Ovary (tissue), 7 donors: ENCODE measurements at regions not wholly inside any gene's neighbourhood (a gene's known extent, or its start where the extent isn't known, plus 50 kb on each side); places are given as distances from the start of the nearest gene placed in this dataset.

Experiments
- DNase-seq, 5 donors: peaks; one replicate each; pipeline ENCODE4 v3.0.0-alpha.2; 2019 to 2020
- H3K27ac ChIP-seq, 2 donors: fragments of 200-600 bp; one replicate each; pipeline versions ENCODE4 v1.5.1 to v1.8.0; 2019 to 2022
- H3K27me3 ChIP-seq: fragments of 200-600 bp; one replicate; pipeline ENCODE4 v1.8.0; 2022
- H3K36me3 ChIP-seq: fragments of 200-600 bp; sonication (generic); one replicate; pipeline ENCODE4 v1.5.1; 2019
- H3K4me1 ChIP-seq: one replicate; pipeline ENCODE4 v1.8.1; 2013; ENCODE audit warnings: mild to moderate bottlenecking, moderate library complexity; ENCODE audit not compliant: insufficient read depth
- H3K4me3 ChIP-seq: fragments of 200-600 bp; sonication (generic); one replicate; pipeline ENCODE4 v1.5.1; 2017
- H3K9me3 ChIP-seq, 2 donors: fragments of 200-600 bp in 1 of 2; sonication (generic) in 1 of 2; one replicate each; pipeline versions ENCODE4 v1.5.1 to v1.8.1; 2013 to 2019; ENCODE audit warnings: mild to moderate bottlenecking in 1 of 2, moderate library complexity in 1 of 2
- CTCF ChIP-seq, 3 donors: fragments of 450-650 bp in 2 of 3; fragments of 200-600 bp in 1 of 3; IDR thresholded peaks; one replicate each; pipeline versions ENCODE4 v1.5.1 to v1.8.0; 2016 to 2022; ENCODE audit warnings: antibody characterized with exemption in 3 of 3, mild to moderate bottlenecking in 1 of 3
- EP300 ChIP-seq: sonication (generic); formaldehyde crosslinking; IDR thresholded peaks from one replicate; pipeline ENCODE4 v1.6.1; 2017; ENCODE audit warnings: antibody characterized with exemption
- POLR2A ChIP-seq: fragments of 450-650 bp; IDR thresholded peaks from one replicate; pipeline ENCODE4 v1.6.1; 2017; ENCODE audit warnings: antibody characterized with exemption, mild to moderate bottlenecking, moderate library complexity
- WGBS, 3 donors: extraction: QIAGEN DNeasy Blood & Tissue Kit in 1 of 3; methylation state at CpG; one replicate each; pipeline versions ENCODE4 v1.1.5 to v1.1.7; 2013 to 2017; 5-methylcytosine and 5-hydroxymethylcytosine counted together
- intact Hi-C, 4 donors: fragments of 100-400 bp; cut with DNase I; formaldehyde crosslinking; loops; one replicate each; pipeline versions ENCODE4 v1.11.0 to v1.15.1; 2022 to 2023
- donor health status: DM: no; HTN: no; CAD: no; lungs with moderate emphysema.
- donor health status: DM: no; HTN: no; CAD: no.
- donor health status: Bipolar disorder and iron deficiency.
- donor health status: DM: no; HTN: no; CAD: no.
- donor health status: DM: yes; HTN: yes; CAD: no.

- Histone ChIP-seq H3K36me3 (no peaks in the 10 kb centered on the region), H3K4me1 (no peaks in the 10 kb centered on the region), H3K9me3 (no peaks in the 10 kb centered on the region), H3K27me3 (no peaks in the 10 kb centered on the region), H3K4me3 (no peak overlapping the region), H3K27ac (no peak overlapping the region)
- TF ChIP-seq POLR2A (no peak), CTCF (IDR thresholded peaks at IDR 0.05) (no peak), EP300 (no peak)
- no peak for DNase-seq
- intact Hi-C loops = no loop called here
- 95 to 97% (median 96%) methylated on average over 1 of the region's 1 CpG for WGBS, 3 donors
These were observed 83.3 kb downstream of the CRPPA start for GRCh38 chr7:16338065-16338464.

GRCh38 chr7:16326106-16326505, 95.2 kb downstream of the CRPPA start:
- Histone ChIP-seq H3K4me3 (no peak overlapping the region), H3K9me3 (no peaks in the 10 kb centered on the region), H3K36me3 (no peaks in the 10 kb centered on the region), H3K4me1 (no peaks in the 10 kb centered on the region), H3K27ac (no peak overlapping the region), H3K27me3 (no peaks in the 10 kb centered on the region)
- intact Hi-C loops = no loop called here
- TF ChIP-seq CTCF (IDR thresholded peaks at IDR 0.05) (no peak), POLR2A (no peak), EP300 (no peak)
- no peak for DNase-seq

- DNase-seq = no peak
- no peaks in the 10 kb centered on the region for H3K36me3 ChIP-seq
- H3K4me3 ChIP-seq = no peak overlapping the region
- H3K27me3 ChIP-seq = no peaks in the 10 kb centered on the region
- WGBS, 3 donors = 93% methylated on average over 1 of the region's 1 CpG
- intact Hi-C loops = no loop called here
- no peaks in the 10 kb centered on the region for H3K4me1 ChIP-seq
- TF ChIP-seq EP300 (no peak), CTCF (IDR thresholded peaks at IDR 0.05) (no peak), POLR2A (no peak)
- no peak overlapping the region for H3K27ac ChIP-seq
- no peaks in the 10 kb centered on the region for H3K9me3 ChIP-seq
These were observed 98.0 kb downstream of the CRPPA start for GRCh38 chr7:16323313-16323712.

GRCh38 chr7:16320099-16320660, 101.2 kb downstream of the CRPPA start:
- intact Hi-C loops = no loop called here
- Histone ChIP-seq H3K27me3 (no peaks in the 10 kb centered on the region), H3K27ac (no peak overlapping the region), H3K9me3 (no peaks in the 10 kb centered on the region), H3K36me3 (no peaks in the 10 kb centered on the region), H3K4me1 (no peaks in the 10 kb centered on the region), H3K4me3 (no peak overlapping the region)
- no peak for DNase-seq
- TF ChIP-seq POLR2A (no peak), EP300 (no peak), CTCF (IDR thresholded peaks at IDR 0.05) (no peak)
- WGBS, 3 donors = 88 to 94% (median 90%) methylated on average over 2 of the region's 2 CpGs
